Upper lobe of right lung (tissue), 1 donor: ENCODE measurements at regions not wholly inside any gene's neighbourhood (a gene's known extent, or its start where the extent isn't known, plus 50 kb on each side); places are given as distances from the start of the nearest gene placed in this dataset.
A peak's percentile ranks its signal among the peaks of the same experiment; 100 is the strongest.

ENCODE experiments used
- ATAC-seq: fragments of 200-7000 bp; cut with Tn5 transposase; one replicate; pipeline ENCODE4 v1.9.1; 2020; ENCODE audit warnings: mild to moderate bottlenecking, moderate library complexity
- DNase-seq: peaks from one replicate; pipeline ENCODE4 v3.0.0-alpha.2; 2020
- H3K27ac ChIP-seq: fragments of 200-600 bp; one replicate; pipeline ENCODE4 v1.8.0; 2022
- H3K27me3 ChIP-seq: fragments of 200-600 bp; one replicate; pipeline ENCODE4 v1.8.0; 2022; ENCODE audit warnings: mild to moderate bottlenecking
- H3K36me3 ChIP-seq: fragments of 200-600 bp; one replicate; pipeline ENCODE4 v1.8.0; 2022
- H3K4me1 ChIP-seq: fragments of 200-600 bp; one replicate; pipeline ENCODE4 v1.8.0; 2022
- H3K4me3 ChIP-seq: fragments of 200-600 bp; one replicate; pipeline ENCODE4 v1.8.0; 2022; ENCODE audit warnings: mild to moderate bottlenecking
- H3K9me3 ChIP-seq: fragments of 200-600 bp; one replicate; pipeline ENCODE4 v1.8.0; 2022
- CTCF ChIP-seq: fragments of 200-600 bp; IDR thresholded peaks from one replicate; pipeline ENCODE4 v1.8.0; 2022; ENCODE audit warnings: antibody characterized with exemption
- intact Hi-C: fragments of 100-400 bp; cut with DNase I; formaldehyde crosslinking; loops from one replicate; pipeline ENCODE4 v1.11.0; 2022
- donor health status: DM: no; HTN: yes; CAD: no; lungs with severe emphysema.

- H3K27ac ChIP-seq = no peak overlapping the region
- H3K27me3 ChIP-seq = no peaks in the 10 kb centered on the region
- peak; percentile 66 for ATAC-seq
- no peak for TF ChIP-seq CTCF
- H3K4me3 ChIP-seq = no peak overlapping the region
- H3K4me1 ChIP-seq = no peaks in the 10 kb centered on the region
- H3K9me3 ChIP-seq = no peaks in the 10 kb centered on the region
- no peaks in the 10 kb centered on the region for H3K36me3 ChIP-seq
- no peak for DNase-seq
- intact Hi-C loops = no loop called here
Observed at GRCh38 chrY:9027729-9028375, 309.4 kb upstream of the TSPY4 start.

GRCh38 chrY:9029929-9030328 lies 307.3 kb upstream of the TSPY4 start:
- Histone ChIP-seq H3K4me1 (no peaks in the 10 kb centered on the region), H3K27ac (no peak overlapping the region), H3K36me3 (no peaks in the 10 kb centered on the region), H3K4me3 (no peak overlapping the region), H3K9me3 (no peaks in the 10 kb centered on the region), H3K27me3 (no peaks in the 10 kb centered on the region)
- DNase-seq (no peak), ATAC-seq (no peak)
- TF ChIP-seq CTCF = no peak
- intact Hi-C loops = no loop called here

- Histone ChIP-seq H3K4me1 (no peaks in the 10 kb centered on the region), H3K9me3 (no peaks in the 10 kb centered on the region), H3K27me3 (no peaks in the 10 kb centered on the region), H3K4me3 (no peak overlapping the region), H3K27ac (no peak overlapping the region), H3K36me3 (no peaks in the 10 kb centered on the region)
- DNase-seq = no peak
- ATAC-seq = no peak
- TF ChIP-seq CTCF = no peak
- intact Hi-C loops = no loop called here
Observed at GRCh38 chrY:9034217-9034616, 303.0 kb upstream of the TSPY4 start.

- no peaks in the 10 kb centered on the region for H3K9me3 ChIP-seq
- no peak for DNase-seq
- TF ChIP-seq CTCF = no peak
- H3K27ac ChIP-seq = no peak overlapping the region
- H3K27me3 ChIP-seq = no peaks in the 10 kb centered on the region
- intact Hi-C loops = no loop called here
- no peak for ATAC-seq
- H3K4me3 ChIP-seq = no peak overlapping the region
- no peaks in the 10 kb centered on the region for H3K4me1 ChIP-seq
- no peaks in the 10 kb centered on the region for H3K36me3 ChIP-seq
Observed at GRCh38 chrY:9035246-9035645, 302.0 kb upstream of the TSPY4 start.

- TF ChIP-seq CTCF = no peak
- H3K4me3 ChIP-seq = no peak overlapping the region
- intact Hi-C loops = no loop called here
- H3K27me3 ChIP-seq = no peaks in the 10 kb centered on the region
- ATAC-seq (no peak), DNase-seq (no peak)
- H3K9me3 ChIP-seq = no peaks in the 10 kb centered on the region
- H3K27ac ChIP-seq = no peak overlapping the region
- no peaks in the 10 kb centered on the region for H3K4me1 ChIP-seq
- no peaks in the 10 kb centered on the region for H3K36me3 ChIP-seq
Observed at GRCh38 chrY:9041474-9041873, 295.8 kb upstream of the TSPY4 start.
